NAMALWA (cell line): ENCODE measurements at regions not wholly inside any gene's neighbourhood (a gene's known extent, or its start where the extent isn't known, plus 50 kb on each side); places are given as distances from the start of the nearest gene placed in this dataset.
"Not testable (repeated sequence)": the region's sequence is repeated elsewhere in the genome, so short reads cannot be mapped to it uniquely, and the experiment has no call there.

Source experiments
- DNase-seq: peaks from one replicate; pipeline ENCODE4 v3.0.0-alpha.2; 2015; ENCODE audit warnings: low spot score

GRCh38 chrX:95218976-95219375, 1465.7 kb upstream of the DIAPH2 start:
- DNase-seq: no peak

- no peak for DNase-seq
These were observed 1436.3 kb upstream of the DIAPH2 start for GRCh38 chrX:95248386-95248785.

DNA sequence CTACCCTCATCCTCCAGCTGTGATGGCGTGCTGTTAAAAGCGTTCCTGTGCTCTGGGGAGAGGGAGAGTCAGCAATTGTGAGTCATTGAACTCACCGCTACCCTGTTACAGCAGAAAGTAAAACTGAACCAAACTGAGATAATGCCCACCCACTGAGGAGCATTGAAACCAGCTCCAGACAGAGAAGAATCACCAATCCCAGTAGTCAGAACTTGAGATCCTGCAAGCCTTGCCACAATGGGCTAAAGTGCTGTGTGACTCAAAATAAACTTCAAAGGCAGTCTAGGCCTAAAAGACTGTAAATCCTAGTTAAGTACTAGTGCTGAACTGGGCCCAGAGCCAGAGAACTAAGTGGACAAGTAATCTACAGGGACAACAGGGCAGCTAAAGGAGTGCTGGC, 1394.2 kb upstream of the DIAPH2 start:
- DNase-seq: no peak

DNA sequence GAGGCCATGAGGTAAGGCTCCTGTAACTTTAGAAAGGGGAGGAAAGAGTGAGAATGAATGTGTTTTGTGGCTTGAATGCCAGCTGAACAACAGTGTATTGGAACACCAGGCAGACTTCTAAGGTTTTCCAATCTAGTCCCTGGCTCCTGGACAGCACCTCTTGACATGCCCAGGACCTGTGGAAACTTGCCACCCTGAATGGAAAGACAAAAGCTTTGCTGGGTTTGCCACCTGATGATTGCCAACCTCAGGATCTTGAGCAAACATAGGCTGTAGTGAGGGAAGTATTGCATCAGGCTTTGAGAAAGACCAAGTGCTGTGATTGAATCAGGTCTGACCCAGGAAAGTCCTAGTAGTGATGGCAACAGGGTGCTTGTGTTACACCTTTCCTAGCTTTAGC, 1393.1 kb upstream of the DIAPH2 start:
- DNase-seq: no peak

- DNase-seq: peak; percentile 37
These were observed 1365.8 kb upstream of the DIAPH2 start for GRCh38 chrX:95318882-95319281.

DNA sequence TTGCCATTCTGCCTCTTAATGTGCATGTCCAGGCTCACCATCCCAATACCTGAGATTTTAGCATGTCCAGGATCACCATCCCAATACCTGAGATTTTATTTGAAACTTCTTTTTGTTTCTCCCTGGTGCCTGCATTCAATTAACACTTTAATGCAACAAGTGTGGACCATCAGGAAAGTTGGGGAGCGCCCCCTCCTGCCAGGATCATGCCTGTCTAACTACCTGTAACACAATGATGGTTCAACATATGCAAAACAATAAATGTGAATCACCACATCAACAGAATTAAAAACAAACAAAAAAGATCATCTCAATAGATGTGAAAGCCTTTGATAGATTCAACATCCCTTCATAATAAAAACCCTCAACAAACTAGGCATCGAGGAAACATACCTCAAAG, 1359.5 kb upstream of the DIAPH2 start:
- no peak for DNase-seq

DNA sequence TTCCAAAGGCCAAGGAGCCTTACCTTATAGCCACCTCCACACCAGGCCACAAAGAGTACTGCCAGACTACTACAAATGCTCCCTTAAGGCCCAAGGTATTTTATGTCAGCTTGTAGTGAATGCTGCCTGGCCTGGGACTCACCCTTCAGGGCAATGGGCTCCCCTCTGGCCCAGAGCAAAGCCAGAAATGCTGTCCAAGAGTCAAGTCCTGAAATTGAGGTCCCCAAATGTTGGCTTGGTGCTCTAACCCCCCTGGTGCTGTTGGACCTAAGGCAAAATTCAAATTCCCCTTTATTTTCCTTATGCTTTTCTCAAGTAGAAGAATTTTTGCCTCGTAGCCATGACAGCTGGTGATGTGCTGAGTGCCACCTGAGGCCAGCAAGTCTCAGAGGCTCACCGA, 1354.3 kb upstream of the DIAPH2 start:
- no peak for DNase-seq

- DNase-seq: no peak
These were observed 1352.1 kb upstream of the DIAPH2 start for GRCh38 chrX:95332530-95332929.

GRCh38 chrX:95346856-95347255, 1337.8 kb upstream of the DIAPH2 start:
- DNase-seq: peak; percentile 3

GRCh38 chrX:95350774-95351488, 1333.7 kb upstream of the DIAPH2 start:
- DNase-seq: no peak

DNA sequence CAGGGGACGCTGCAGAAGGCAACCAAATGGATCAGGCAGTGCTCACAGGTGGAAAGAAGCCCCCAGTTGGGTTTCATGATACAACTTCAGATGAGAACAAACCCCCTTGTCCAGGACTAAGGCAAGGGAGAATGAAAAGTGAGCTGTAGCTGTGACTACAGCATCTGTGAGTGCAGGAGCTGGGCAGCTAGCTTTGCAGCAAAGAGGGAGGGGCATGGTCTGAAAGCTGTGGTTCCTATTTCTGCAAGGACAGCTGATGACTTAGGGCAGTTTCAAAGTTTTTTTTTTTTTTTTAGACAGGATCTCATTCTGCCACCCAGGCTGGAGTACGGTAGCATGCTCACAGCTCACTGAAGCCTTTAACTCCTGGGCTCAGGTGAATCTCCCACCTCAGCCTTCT, 1317.4 kb upstream of the DIAPH2 start:
- DNase-seq: no peak

GRCh38 chrX:95382799-95383198, 1301.8 kb upstream of the DIAPH2 start:
- no peak for DNase-seq

DNA sequence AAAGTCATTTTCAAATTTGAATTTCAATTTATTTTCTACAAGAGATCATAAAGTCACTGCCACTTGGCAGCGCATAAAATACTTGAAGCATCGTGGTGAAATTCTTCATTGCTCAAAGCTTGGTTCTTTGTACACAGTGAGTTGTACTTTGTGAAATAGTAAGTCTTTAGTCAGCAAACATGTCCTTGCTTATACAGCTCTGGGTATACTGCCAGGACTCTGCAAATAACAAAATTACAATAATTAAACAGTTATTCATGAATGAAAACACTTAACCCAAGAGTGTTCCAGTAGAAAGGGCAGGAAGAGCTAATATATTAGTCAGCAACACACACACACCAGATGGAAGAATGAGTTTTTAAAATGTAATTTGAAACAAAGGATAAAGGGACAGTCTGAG, 1300.9 kb upstream of the DIAPH2 start:
- no peak for DNase-seq

- no peak for DNase-seq
These were observed 1257.3 kb upstream of the DIAPH2 start for GRCh38 chrX:95427389-95427788.

DNA sequence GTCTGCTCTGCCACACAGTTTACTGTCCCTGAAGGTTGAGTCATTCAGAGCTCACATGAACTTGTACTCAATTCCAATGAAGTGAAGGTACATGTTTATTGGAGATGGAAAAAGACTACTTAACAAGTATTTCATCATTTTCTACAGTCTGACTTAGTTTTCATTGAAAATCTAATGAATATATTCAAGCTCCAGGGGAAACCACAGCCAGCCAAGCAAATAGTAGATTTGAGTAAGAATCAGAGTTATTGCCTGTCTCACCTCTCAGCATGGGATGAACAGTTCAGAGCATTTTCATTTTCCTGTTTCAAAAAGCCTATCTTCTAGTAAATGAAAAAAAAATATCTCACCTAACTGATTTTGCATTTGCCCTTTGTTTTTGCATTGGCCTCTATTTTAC, 1249.4 kb upstream of the DIAPH2 start:
- no peak for DNase-seq

DNA sequence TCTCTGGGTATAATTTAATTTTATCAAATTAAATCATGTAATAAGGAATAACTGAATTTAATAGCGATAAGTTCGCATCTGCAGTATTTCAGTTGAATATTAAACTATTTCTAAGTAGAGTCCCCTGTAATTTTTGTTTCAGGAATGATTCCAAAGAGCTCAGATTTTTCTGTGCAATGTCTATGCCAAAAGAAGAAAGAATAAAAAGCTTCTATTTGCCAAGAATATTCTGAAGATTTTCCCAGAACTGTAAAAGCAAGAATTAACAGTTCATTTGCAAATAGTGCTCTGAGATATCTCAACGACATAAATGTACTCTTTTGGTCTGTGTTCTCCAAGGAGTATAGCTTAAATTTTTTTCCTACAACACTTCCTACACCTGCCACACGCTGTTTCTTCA, 1242.8 kb upstream of the DIAPH2 start:
- no peak for DNase-seq

- DNase-seq: no peak
These were observed 1199.9 kb upstream of the DIAPH2 start for GRCh38 chrX:95484781-95485180.

GRCh38 chrX:95505721-95506120, 1178.9 kb upstream of the DIAPH2 start:
- DNase-seq: no peak

DNA sequence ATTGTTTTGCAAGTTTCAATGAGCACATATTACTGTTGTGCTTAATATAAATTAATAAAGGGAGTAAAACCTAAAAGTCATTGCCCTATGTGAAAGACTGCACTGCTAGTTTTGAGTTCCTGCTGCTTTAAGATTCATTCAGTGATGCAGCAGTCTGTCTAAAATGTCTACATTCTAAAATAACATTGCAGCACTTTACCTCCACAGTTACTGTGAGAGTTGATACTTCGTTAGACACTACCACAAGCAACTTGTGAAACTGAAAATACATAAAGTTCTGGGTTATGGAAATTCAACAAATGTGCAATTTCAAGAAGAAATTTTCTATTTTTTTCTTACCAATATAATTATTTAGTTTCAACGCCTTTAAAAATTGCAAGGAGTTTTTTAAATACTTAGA, 1175.2 kb upstream of the DIAPH2 start:
- no peak for DNase-seq

DNA sequence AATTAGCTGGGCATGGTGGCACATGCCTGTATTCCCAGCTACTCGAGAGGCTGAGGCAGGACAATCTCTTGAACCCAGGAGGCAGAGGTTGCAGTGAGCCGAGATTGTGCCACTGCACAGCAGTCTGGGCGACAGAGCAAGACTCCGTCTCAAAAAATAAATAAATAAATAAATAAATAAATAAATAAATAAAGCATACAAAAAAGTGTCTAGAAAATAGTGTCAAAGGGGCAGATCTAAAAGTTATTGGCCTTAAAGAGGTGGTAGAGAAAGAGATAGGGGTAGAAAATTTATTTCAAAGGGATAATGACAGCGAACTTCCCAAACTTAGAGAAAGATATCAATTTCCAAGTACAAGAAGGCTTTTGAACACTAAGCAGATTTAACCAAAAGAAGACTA, 1160.6 kb upstream of the DIAPH2 start:
- DNase-seq: not testable (repeated sequence)

- DNase-seq: no peak
These were observed 1148.5 kb upstream of the DIAPH2 start for GRCh38 chrX:95536111-95536510.

DNA sequence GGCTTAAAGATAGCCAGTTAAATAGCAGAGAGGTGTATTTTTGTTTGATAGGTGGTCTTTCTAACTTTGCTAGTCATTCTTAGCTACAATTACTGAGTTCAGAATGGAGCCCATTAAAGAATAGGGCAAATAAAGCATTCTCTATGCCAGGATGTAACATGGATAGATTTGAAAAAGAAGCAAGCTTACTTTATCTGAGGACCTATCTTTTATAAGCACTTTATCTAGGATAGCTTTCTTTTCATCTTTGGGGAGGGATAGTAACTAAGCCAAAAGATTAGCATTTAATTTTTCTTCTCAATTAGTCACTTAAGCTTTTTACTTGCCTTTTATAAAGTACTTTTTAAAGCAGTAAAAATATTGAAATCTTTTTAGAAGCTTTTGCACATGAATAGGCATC, 1148.0 kb upstream of the DIAPH2 start:
- DNase-seq: no peak

- DNase-seq: no peak
These were observed 1145.6 kb upstream of the DIAPH2 start for GRCh38 chrX:95539041-95539440.

DNA sequence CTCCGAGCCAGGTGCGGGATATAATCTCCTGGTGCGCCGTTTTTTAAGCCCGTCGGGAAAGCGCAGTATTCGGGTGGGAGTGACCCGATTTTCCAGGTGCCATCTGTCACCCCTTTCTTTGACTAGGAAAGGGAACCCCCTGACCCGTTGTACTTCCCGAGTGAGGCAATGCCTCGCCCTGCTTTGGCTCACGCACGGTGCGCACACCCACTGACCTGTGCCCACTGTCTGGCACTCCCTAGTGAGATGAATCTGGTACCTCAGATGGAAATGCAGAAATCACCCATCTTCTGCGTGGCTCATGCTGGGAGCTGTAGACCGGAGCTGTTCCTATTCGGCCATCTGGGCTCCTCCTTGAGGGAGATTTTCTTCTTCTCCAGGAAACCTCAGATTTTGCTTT, 1135.1 kb upstream of the DIAPH2 start:
- not testable (repeated sequence) for DNase-seq

- DNase-seq: no peak
These were observed 1099.3 kb upstream of the DIAPH2 start for GRCh38 chrX:95585321-95585720.
